Stimulated activated effector memory CD8-positive, alpha-beta T cell treated with anti-CD3 and anti-CD28 coated beads, Interleukin-12 subunit alpha, Interleukin-12 subunit beta, amount 100 ng/mL, for 72 hours (primary cell): ENCODE measurements at regions not wholly inside any gene's neighbourhood (a gene's known extent, or its start where the extent isn't known, plus 50 kb on each side); places are given as distances from the start of the nearest gene placed in this dataset.
A peak's percentile ranks its signal among the peaks of the same experiment; 100 is the strongest.
"Not testable (repeated sequence)": the region's sequence is repeated elsewhere in the genome, so short reads cannot be mapped to it uniquely, and the experiment has no call there.

Experiments used
- ATAC-seq: fragments of 150-1000 bp; cut with Tn5 transposase; 2 replicates; pipeline ENCODE4 v1.10.0; 2021
- DNase-seq, 2 donors: peaks; one replicate each; pipeline ENCODE4 v3.0.0; 2021 to 2022; ENCODE audit warnings: low spot score in 2 of 2
- H3K27ac Mint-ChIP-seq: one replicate; pipeline ENCODE4 v1.8.0; 2022; ENCODE audit warnings: mild to moderate bottlenecking, mixed read lengths
- H3K36me3 Mint-ChIP-seq: one replicate; pipeline ENCODE4 v1.8.0; 2022; ENCODE audit warnings: mild to moderate bottlenecking, mixed read lengths
- H3K4me1 Mint-ChIP-seq: one replicate; pipeline ENCODE4 v1.8.0; 2022; ENCODE audit warnings: mixed read lengths
- H3K4me3 Mint-ChIP-seq: one replicate; pipeline ENCODE4 v1.8.0; 2022; ENCODE audit warnings: mild to moderate bottlenecking, mixed read lengths
- H3K9me3 Mint-ChIP-seq: one replicate; pipeline ENCODE4 v1.8.0; 2022; ENCODE audit warnings: mixed read lengths

DNA sequence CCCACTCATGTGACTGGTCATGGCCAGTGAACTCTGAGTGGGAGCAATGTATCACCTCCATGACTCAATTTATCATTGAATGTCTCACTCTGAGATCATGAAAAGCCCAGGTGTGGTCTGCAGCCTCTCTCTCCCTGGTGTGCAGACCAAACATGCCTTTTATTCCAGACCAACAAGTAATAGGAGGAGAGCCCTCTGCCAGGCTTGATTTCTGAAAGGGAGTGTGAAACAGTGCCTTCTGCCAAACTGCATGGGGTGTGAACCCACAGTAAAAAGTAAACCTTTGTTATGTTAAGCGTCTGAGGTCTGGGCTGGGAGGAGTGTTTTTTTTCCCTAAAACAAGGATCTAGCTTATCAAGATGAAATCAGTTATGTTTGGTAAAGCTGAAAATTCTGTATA lies 601.2 kb downstream of the ADCYAP1 start:
- H3K27ac Mint-ChIP-seq = no peak overlapping the region
- no peak for ATAC-seq
- H3K9me3 Mint-ChIP-seq = peaks cover 6% of the 10 kb centered on the region
- DNase-seq = no peak
- H3K4me1 Mint-ChIP-seq = no peaks in the 10 kb centered on the region
- H3K36me3 Mint-ChIP-seq = no peaks in the 10 kb centered on the region
- H3K4me3 Mint-ChIP-seq = no peak overlapping the region

DNA sequence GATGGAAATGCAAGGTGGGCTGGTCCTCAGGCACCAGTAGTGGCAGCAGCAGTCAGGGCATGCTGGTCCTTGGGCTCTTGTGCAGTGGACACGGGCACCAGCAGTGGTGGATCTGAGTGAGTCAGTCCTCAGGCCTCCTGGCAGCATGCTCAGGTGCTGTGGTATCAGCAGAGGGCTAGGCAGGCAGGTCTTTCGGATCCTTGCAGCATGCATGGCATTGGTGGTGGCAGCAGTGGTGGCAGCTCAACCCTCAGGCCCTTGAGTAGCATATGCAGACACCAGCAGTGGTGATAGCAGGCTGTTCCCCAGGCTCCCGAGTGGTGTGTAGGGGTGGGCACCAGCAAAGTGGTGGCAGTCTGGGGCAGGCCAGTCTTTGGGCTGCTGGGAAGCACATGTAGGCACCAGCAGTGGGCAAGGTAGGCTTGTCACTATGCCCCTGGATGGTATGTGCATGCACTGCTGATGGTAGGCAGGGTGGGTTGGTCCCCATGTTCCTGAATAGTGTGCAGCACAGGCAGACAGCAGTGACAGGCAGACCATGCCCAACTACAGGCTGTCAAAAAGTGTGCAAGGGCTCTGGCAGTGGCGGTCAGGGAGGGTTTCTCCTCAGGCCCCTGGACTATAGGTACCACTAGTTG lies 606.0 kb downstream of the ADCYAP1 start:
- no peak overlapping the region for H3K27ac Mint-ChIP-seq
- DNase-seq (no peak), ATAC-seq (peak; percentile 39)
- no peaks in the 10 kb centered on the region for H3K36me3 Mint-ChIP-seq
- H3K4me1 Mint-ChIP-seq = no peaks in the 10 kb centered on the region
- peaks cover 10% of the 10 kb centered on the region for H3K9me3 Mint-ChIP-seq
- H3K4me3 Mint-ChIP-seq = no peak overlapping the region

DNA sequence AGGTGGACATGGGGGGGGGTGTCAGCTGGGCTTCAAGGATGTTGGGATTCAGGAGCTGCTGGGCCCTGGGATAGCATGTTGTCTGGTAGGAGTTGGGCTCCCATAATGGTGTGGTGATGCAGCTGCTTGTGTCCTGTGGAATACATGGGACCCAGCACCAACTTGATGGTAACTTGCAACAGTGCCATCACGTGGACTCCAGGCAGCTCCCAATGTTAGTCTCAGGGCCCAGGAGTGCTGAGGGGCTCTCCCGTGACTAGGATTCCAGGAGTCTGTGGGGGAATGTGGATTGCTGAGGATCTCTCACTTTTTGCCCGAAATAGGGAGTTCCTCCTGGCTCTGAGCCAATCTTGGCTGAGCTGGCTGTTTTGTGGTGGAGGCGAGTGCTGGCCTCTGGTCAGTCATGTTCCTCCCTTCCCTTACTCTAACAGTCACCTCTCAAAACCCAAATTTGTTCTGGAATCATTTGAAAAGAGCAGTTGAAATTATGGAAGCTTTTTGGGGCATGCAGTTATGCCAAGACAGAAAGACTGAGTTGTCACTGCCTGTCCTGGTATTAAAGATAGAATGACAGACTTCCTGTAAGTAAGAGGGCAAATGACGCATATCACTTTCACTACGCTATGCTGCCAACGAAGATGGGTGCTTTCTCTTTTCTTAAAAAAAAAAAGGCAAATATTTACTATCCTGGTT lies 607.1 kb downstream of the ADCYAP1 start:
- no peaks in the 10 kb centered on the region for H3K4me1 Mint-ChIP-seq
- no peak overlapping the region for H3K4me3 Mint-ChIP-seq
- DNase-seq = no peak
- no peak overlapping the region for H3K27ac Mint-ChIP-seq
- no peak for ATAC-seq
- peaks cover 10% of the 10 kb centered on the region for H3K9me3 Mint-ChIP-seq
- H3K36me3 Mint-ChIP-seq = no peaks in the 10 kb centered on the region

DNA sequence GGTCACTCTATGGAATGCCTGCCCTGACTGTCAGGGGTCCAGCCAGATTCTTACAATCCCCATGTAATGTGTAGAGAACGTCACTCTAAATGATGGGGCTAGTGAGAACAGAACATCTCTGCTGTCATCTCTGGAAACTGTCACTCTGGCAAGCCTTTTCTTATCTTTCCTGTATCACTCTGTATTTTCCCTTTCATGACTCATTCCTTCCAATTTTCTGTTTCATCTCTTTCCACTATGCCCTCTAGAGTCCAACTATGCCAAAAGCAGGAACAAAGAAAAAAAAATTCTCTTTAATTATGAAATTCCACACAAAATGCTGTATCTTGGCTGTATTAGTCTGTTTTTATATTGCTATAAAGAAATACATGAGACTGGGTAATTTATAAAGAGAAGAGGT lies 608.8 kb downstream of the ADCYAP1 start:
- DNase-seq (no peak), ATAC-seq (no peak)
- Mint-ChIP-seq H3K27ac (no peak overlapping the region), H3K4me1 (no peaks in the 10 kb centered on the region), H3K9me3 (peaks cover 9% of the 10 kb centered on the region), H3K36me3 (no peaks in the 10 kb centered on the region), H3K4me3 (no peak overlapping the region)

DNA sequence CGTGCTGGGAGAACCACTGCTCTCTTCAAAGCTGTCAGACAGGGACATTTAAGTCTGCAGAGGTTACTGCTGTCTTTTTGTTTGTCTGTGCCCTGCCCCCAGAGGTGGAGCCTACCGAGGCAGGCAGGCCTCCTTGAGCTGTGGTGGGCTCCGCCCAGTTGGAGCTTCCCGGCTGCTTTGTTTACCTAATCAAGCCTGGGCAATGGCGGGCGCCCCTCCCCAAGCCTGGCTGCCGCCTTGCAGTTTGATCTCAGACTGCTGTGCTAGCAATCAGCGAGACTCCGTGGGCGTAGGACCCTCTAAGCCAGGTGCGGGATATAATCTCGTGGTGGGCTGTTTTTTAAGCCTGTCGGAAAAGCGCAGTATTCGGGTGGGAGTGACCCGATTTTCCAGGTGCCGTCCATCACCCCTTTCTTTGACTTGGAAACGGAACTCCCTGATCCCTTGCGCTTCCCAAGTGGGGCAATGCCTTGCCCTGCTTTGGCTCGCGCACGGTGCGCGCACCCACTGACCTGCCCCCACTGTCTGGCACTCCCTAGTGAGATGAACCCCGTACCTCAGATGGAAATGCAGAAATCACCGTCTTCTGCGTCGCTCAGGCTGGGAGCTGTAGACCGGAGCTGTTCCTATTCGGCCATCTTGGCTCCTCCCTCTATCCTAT lies 617.0 kb downstream of the ADCYAP1 start:
- H3K4me1 Mint-ChIP-seq, H3K27ac Mint-ChIP-seq, H3K9me3 Mint-ChIP-seq, H3K4me3 Mint-ChIP-seq, ATAC-seq, H3K36me3 Mint-ChIP-seq, DNase-seq: not testable (repeated sequence)

DNA sequence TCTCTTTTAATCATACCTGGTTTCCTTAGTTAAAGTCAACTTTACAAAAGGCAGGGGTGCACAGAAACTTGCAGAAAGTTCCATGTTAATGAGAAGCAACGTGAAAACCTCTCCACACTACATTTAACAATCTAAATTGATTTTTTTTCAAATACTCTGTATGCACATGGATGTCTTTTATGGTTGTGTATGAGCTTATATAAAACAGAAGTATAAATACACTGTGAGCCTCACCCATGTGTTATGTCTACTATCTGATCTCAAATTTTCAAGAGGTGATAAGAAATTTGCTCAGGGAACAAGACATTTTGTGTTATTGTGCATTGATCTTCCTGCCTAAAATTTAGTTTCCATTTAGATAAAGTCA lies 617.6 kb downstream of the ADCYAP1 start:
- H3K36me3 Mint-ChIP-seq = no peaks in the 10 kb centered on the region
- H3K4me3 Mint-ChIP-seq = no peak overlapping the region
- ATAC-seq (no peak), DNase-seq (no peak)
- no peaks in the 10 kb centered on the region for H3K4me1 Mint-ChIP-seq
- H3K9me3 Mint-ChIP-seq = no peaks in the 10 kb centered on the region
- no peak overlapping the region for H3K27ac Mint-ChIP-seq

DNA sequence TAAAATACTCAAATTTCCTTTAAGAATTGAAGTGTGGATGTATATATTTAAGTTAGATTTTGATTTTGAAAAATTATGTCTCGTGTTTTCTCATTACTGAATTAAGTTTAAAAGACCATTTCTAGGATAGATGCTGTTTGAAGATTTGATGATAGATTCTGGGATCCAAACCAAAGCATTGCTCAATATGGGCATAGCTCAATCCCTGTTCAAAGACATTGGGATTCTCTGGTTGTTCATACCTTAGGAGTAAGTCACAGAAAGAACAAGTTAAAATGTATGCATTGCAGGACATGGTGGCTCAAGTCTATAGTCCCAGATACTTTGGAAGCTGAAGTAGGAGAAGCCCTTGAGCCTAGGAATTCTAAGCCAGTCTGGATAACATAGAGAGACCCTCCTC lies 622.3 kb downstream of the ADCYAP1 start:
- H3K36me3 Mint-ChIP-seq = no peaks in the 10 kb centered on the region
- ATAC-seq (no peak), DNase-seq (no peak)
- H3K27ac Mint-ChIP-seq = no peak overlapping the region
- H3K4me1 Mint-ChIP-seq = no peaks in the 10 kb centered on the region
- H3K4me3 Mint-ChIP-seq = no peak overlapping the region
- H3K9me3 Mint-ChIP-seq = peaks cover 7% of the 10 kb centered on the region

DNA sequence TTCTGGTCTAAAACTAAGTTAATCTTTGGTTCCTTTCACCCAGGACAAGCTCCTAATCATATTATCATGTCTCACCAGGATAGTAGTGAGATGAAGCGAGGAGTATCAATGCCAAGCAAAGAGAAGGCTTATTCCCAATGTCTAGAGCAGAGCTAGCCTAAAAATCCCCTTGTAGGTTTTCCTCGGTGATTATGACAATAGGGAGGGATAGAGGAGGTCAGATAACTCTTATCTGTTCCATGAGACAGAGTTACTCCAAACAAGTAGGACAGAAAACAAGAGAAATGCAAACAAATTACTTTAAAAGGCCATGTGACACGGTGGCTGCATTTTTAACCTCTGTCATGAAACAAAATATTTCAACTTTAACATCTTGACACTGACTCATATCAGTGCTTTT lies 623.1 kb downstream of the ADCYAP1 start:
- no peak overlapping the region for H3K27ac Mint-ChIP-seq
- DNase-seq = no peak
- no peaks in the 10 kb centered on the region for H3K36me3 Mint-ChIP-seq
- no peak overlapping the region for H3K4me3 Mint-ChIP-seq
- no peaks in the 10 kb centered on the region for H3K4me1 Mint-ChIP-seq
- H3K9me3 Mint-ChIP-seq = peaks cover 7% of the 10 kb centered on the region
- no peak for ATAC-seq

DNA sequence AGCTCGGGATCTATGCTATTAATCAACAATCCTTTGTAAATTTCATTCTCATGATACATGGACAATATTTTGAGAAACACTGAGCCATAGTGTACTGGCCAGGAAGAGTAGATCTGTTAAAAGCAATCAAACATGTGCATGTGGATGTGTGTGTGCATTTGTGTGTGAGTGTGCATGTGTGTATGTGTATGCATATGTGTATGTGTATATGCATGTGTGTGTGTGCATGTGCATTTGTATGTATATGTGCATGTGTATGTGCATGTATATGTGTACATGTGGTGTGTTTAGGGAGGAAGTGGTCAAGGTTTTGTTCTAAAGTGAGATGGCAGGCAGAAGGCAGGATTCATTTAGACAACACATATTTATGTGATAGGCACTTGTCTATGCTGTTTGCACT lies 623.8 kb downstream of the ADCYAP1 start:
- Mint-ChIP-seq H3K4me1 (no peaks in the 10 kb centered on the region), H3K4me3 (no peak overlapping the region), H3K27ac (no peak overlapping the region), H3K9me3 (peaks cover 7% of the 10 kb centered on the region), H3K36me3 (no peaks in the 10 kb centered on the region)
- no peak for DNase-seq
- ATAC-seq = no peak

DNA sequence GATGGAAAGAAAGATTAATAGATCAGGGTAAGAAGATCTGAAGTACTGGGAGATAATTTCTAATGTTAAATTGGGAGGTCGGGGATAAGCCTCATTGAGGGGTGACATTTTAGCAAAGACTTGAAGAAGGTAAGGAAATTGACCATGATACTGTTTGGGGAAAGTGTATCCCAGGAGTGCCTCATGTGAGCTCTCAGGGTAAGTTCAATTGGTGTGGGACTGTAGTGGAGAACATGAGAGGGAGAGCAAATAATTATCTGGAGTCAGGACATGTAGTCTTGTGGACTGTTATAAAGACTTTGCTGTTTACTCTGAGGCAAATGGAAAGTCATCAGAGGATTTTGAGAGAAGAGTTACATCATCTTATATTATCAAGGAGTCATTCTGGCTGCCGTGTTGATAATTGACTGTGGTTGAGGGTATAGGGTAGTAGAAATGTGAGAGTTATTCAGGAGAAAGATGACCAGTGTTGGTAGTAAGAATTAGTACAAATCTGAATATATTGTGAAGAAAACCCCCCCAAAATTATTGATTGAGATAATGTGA lies 624.4 kb downstream of the ADCYAP1 start:
- ATAC-seq = no peak
- Mint-ChIP-seq H3K4me3 (no peak overlapping the region), H3K4me1 (no peaks in the 10 kb centered on the region), H3K27ac (no peak overlapping the region), H3K9me3 (peaks cover 7% of the 10 kb centered on the region), H3K36me3 (no peaks in the 10 kb centered on the region)
- no peak for DNase-seq

DNA sequence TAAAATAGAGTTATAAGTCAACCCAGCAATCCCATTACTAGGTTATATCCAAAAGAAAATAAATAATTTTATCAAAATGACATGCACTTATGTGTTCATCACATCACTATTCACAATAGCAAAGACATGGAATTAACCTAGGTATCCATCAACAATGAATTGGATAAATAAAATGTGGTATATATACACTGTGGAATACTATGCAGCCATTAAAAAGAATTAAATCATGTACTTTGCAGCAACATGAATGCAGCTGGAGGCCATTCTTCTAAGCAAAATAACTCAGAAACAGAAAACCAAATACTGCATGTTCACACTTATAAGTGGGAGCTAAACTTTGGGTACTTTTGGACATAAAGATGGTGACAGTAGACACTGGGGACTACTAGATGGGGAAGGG lies 626.0 kb downstream of the ADCYAP1 start:
- no peak overlapping the region for H3K4me3 Mint-ChIP-seq
- H3K4me1 Mint-ChIP-seq = no peaks in the 10 kb centered on the region
- no peaks in the 10 kb centered on the region for H3K36me3 Mint-ChIP-seq
- DNase-seq (no peak), ATAC-seq (no peak)
- H3K27ac Mint-ChIP-seq = no peak overlapping the region
- H3K9me3 Mint-ChIP-seq = peaks cover 7% of the 10 kb centered on the region

DNA sequence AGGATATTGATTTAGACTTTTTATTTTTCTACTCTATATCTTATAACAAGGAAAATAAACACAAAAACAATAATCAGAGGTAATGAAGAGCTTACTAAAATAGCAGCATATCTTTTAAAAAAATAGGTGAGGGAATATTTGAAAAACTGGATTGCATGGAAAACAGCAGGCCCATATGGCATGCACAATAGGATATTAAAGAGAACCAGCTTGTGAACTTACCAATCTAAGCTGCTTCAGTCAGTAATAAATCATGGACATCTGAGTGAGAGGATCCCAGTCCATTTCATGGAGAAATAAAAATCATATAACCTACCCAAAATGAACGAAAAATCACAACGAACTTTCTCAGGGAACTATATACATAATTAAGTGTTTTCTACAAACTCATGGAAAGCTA lies 634.6 kb downstream of the ADCYAP1 start:
- H3K36me3 Mint-ChIP-seq = no peaks in the 10 kb centered on the region
- ATAC-seq (no peak), DNase-seq (no peak)
- no peak overlapping the region for H3K27ac Mint-ChIP-seq
- no peak overlapping the region for H3K4me3 Mint-ChIP-seq
- peaks cover 7% of the 10 kb centered on the region for H3K9me3 Mint-ChIP-seq
- H3K4me1 Mint-ChIP-seq = no peaks in the 10 kb centered on the region

DNA sequence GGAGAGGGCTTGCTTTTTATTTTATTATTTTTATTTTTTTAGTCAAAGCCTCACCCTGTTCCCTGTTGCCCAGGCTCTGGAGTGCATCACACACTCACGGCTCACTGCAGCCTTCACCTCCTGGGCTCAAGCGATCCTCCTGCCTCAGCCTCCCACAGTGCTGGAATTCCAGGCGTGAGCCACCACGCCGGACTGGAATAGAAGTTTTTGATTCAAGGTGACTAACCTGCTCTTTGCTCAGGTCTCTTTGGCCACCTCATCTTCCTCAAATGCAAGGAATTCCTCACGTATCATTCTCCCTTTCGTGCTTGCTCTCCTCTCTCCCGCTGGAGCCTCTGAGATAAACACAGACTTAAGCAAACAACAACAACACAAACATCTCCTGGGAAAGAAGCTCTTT lies 636.8 kb downstream of the ADCYAP1 start:
- Mint-ChIP-seq H3K27ac (no peak overlapping the region), H3K9me3 (peaks cover 7% of the 10 kb centered on the region), H3K36me3 (no peaks in the 10 kb centered on the region), H3K4me3 (no peak overlapping the region), H3K4me1 (no peaks in the 10 kb centered on the region)
- no peak for ATAC-seq
- DNase-seq = no peak

DNA sequence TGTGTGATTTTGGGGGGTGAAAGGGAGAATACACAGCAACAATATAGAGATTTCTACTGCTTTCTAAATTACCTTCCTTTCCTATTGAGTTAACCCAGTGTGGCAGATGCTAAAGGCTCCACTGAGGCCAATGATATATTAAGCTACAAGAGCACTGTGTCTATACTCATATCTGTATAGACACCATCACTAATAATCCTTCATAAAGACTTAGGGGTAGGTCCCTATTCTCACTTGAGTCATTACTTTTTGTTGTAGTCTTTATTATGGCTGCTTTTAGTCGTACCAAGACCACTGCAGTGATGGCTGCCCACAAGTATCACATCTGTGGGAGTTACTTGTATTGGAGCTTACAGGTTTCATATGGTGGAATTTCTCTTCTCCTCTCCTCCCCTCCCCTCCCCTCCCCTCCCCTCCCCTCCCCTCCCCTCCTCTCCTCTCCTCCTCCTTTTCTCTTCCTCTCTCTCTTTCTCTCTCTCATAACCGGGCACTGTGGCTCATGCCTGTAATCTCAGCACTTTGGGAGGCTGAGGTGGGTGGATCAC lies 637.6 kb downstream of the ADCYAP1 start:
- no peak for DNase-seq
- Mint-ChIP-seq H3K4me1 (no peaks in the 10 kb centered on the region), H3K9me3 (peaks cover 9% of the 10 kb centered on the region), H3K36me3 (no peaks in the 10 kb centered on the region), H3K4me3 (no peak overlapping the region), H3K27ac (no peak overlapping the region)
- no peak for ATAC-seq

DNA sequence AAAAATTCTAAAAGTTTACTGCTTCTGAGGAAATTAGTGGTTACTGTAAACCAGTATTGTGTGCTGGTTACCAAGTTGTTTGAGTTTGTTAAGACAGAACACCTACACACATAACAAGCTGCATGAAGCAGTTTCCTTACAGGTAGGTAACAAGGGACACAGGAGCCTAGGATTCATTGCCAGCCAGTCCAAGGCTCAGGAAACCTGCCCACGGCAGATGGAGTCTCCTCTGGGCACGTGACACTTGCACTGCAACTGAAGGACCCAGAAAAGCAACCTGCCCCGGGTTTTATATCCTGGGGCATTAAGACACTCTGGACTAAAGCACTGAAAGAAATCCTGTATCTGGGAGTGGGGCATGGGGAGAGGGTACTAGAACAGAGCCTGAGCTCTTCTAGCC lies 639.3 kb downstream of the ADCYAP1 start:
- no peak for ATAC-seq
- no peak overlapping the region for H3K27ac Mint-ChIP-seq

DNA sequence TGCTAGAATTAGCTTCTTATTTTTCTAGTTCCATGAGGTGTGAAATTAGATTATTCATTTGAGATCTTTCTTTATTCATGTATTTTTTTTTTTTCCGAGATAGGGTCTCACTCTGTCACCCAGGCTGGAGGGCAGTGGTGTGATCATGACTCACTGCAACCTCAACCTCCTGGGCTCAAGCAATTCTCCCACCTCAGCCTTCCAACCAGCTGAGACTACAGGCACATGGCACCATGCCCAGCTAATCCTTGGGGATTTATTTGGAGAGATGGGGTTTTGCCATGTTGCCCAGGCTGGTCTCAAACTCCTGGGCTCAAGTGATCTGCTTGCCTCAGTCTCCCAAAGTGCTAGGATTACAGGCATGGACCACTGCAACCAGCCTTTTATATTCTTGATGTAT lies 653.0 kb downstream of the ADCYAP1 start:
- H3K4me1 Mint-ChIP-seq, H3K4me3 Mint-ChIP-seq, H3K36me3 Mint-ChIP-seq, DNase-seq, H3K27ac Mint-ChIP-seq, H3K9me3 Mint-ChIP-seq, ATAC-seq: not testable (repeated sequence)

More for the DNA sequence above, 639.3 kb downstream of the ADCYAP1 start:
- DNase-seq = no peak
- Mint-ChIP-seq H3K36me3 (no peaks in the 10 kb centered on the region), H3K4me3 (no peak overlapping the region), H3K4me1 (no peaks in the 10 kb centered on the region), H3K9me3 (peaks cover 8% of the 10 kb centered on the region)
